HG03439 (cell line): ENCODE measurements at regions not wholly inside any gene's neighbourhood (a gene's known extent, or its start where the extent isn't known, plus 50 kb on each side); places are given as distances from the start of the nearest gene placed in this dataset.
"Not testable (repeated sequence)": the region's sequence is repeated elsewhere in the genome, so short reads cannot be mapped to it uniquely, and the experiment has no call there.

Source experiments
- ATAC-seq: cut with Tn5 transposase; IDR thresholded peaks from one replicate; pipeline ENCODE4 v1.9.1; 2021; ENCODE audit warnings: mild to moderate bottlenecking, moderate library complexity; ENCODE audit not compliant: unreplicated experiment

DNA sequence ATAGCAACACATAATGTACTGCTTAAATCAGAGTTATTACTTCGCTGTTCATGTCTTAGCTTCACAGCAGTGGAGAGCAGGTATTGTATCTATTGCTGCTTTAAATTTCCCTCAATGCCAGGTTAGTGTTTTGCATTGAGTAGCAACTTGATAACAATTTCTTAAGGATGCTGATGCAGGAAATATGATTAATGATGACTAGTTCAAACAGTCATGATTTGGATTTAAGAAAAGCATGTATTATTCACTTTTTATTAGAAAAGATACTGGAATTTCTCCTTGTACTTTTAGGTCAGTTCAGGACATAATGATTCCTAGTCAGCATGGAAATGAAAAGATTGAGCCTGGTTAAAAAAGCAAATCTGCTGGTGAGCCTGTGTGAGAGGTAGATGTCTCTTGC lies 67.2 kb upstream of the ARHGAP29 start:
- ATAC-seq: no peak

DNA sequence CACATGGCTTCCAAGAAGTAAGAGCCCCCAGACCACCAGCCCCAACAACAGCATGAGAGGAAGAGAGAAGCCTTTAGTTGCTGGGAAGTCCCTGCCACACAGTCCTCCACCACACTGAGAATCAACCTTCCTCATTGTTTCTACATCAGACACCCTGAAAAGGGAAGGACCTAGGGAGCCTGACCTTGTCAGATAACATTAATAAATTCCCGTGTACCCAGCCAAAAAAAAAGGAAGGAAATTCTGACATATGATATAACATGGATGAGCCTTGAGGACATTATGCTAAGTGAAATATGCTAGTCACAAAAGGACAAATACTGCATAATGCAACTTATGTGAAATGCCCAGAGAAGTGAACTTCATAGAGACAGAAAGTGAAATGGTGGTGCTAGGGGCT lies 65.6 kb upstream of the ARHGAP29 start:
- no peak for ATAC-seq

DNA sequence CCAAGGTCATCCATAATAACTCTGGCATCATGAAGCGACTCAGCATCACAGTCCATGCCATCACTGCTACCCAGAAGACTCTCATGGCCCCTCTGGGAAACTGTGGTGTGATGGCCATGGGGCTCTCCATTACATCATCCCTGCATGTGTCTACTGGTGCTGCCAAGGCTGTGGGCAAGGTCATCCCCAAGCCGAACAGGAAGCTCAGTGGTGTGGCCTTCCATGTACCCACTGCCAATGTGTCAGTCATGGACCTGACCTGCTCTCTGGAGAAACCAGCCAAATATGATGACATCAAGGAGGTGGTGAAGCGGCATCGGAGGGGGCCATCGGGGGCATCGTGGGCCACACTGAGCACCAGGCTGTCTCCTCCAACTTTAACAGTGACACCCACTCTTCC lies 65.1 kb upstream of the ARHGAP29 start:
- no peak for ATAC-seq

DNA sequence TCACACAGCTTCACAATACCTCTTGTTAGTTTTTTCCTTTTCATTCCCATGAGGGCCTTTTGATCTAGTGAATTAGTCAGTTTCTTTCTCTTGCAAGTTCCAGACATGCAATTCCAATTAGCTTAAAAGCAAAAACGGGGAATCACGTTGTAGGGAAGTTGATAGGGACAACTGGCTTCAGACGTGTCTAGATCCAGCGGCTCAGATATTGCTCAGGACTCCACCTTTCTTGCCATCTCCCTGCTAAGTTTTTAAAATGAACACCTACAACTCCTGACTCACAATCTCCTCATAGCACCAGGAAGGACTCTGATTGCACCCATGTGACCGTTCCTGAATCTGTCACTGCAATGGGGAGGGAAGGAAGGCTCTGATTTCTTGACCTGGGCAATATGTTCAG lies 63.8 kb upstream of the ARHGAP29 start:
- no peak for ATAC-seq

DNA sequence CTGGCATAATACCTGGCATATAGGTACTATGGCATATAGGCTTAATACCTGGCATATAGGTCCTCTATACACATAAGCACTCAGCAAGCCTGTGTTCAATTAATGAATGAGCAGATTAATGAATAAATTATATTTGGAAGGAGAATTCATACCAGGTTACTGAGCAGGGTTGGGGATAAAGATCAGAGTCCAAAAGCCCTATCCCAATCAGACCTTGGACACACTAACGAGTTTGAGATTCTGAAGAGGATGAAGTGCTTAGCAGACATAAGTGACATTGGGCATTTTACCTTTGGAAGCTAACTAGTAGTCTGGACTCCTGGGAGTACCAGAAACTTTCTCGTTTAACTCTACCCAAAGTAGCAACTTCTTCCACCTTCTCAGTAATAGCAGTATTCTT lies 63.3 kb upstream of the ARHGAP29 start:
- no peak for ATAC-seq

- ATAC-seq: no peak
These were observed 62.5 kb upstream of the ARHGAP29 start for GRCh38 chr1:94299627-94300553.

DNA sequence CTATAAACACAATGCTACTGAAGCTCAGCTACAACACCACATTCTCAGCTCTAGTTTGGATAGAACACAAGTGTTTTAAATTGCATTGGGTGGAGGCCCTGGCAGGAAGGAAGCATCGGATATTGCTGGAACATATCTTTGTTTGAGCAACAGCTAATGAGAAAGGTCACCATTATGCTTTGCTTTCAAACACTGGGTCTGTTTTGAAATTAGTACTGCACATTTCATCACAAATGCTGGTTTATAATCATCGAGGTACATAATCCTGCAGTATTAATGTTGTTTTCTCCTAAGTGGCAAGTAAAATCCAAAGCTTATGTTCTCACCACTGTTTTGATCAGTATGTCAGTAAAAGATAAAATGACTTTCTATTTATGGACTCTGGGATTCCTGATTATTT lies 61.5 kb upstream of the ARHGAP29 start:
- ATAC-seq: no peak

- ATAC-seq: no peak
These were observed 58.6 kb upstream of the ARHGAP29 start for GRCh38 chr1:94296018-94296417.

GRCh38 chr1:94292978-94293377 lies 55.6 kb upstream of the ARHGAP29 start:
- ATAC-seq: not testable (repeated sequence)

GRCh38 chr1:94289244-94289643 lies 51.9 kb upstream of the ARHGAP29 start:
- not testable (repeated sequence) for ATAC-seq
